GM18868 (cell line): ENCODE measurements at regions not wholly inside any gene's neighbourhood (a gene's known extent, or its start where the extent isn't known, plus 50 kb on each side); places are given as distances from the start of the nearest gene placed in this dataset.

Experiments
- ATAC-seq: cut with Tn5 transposase; IDR thresholded peaks from one replicate; pipeline ENCODE4 v1.9.1; 2021; ENCODE audit warnings: mild to moderate bottlenecking, moderate library complexity; ENCODE audit not compliant: unreplicated experiment

DNA sequence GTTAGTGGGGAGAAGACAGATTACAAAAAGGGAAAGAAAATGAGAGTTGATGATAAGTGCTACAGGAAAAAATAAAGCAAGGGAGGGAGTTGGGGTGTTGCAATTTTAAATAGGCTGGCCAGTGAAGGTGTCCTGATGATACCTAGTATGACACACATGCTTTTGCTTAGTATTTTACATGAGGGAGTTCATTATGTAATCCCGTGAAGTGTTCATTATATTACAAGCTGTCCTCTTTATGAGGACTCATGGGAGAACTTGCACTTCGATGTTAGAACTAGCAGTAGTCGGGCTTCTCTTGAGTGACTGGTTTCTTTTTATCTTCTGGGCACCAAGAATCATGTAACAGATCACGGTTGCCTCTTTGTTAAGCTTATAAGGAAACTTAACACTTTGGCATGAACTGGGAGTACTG lies 102.3 kb upstream of the MTPN start:
- no peak for ATAC-seq

DNA sequence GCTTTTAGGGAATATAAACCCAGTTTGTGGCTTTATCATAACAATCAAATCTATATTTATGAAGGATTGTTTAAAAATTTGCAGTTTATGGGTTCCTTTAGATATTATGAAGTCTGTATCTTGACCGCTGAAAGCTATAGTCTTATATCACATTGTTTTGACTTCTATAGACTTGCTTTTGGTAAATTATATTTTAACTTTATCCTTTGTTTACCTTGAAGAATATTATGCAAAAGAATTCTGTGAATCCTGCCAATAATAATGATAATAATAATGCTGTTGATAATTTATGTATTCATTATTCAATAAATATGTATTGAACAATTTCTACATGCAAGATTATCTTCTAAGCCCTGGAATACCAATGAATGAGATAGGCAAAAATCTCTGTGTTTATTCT lies 101.9 kb upstream of the MTPN start:
- ATAC-seq, result no peak

DNA sequence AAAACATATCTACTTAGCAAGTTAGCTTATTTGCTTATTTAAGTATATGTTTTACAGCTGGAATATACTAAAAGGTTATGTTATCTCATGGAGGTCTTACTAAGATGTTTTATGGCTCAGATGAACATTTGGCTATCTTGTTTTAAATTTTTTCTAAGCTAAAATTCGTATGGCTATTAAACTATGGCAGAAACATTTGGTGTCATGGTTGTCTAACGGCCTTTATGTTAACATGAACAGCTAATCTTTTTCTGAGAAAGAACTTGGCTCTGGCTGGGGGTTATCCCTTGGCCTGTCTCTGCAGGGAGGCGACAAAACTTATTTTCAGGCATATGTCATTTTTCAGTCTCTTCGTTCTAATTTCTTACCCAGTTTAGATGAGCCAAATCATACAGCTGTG lies 101.5 kb upstream of the MTPN start:
- ATAC-seq, result no peak

DNA sequence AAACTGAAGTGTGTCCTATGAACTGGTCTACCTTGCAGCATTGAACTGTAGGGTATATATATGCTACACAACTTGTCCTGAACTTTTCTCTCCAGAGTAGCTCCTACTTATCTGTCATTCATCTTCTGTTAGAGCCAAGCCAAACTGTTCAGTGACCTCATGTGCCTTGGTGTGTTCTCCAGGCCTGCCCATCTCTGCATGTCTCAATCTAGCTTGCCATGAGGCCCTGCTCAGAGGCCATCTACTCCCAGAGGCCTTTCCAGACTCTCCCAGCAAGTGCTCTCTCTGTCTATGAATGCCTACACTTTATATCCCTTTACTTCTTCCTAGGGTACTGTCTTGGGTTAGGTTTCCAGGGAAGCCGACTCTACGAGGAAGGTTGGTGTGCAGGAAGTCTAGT lies 99.8 kb upstream of the MTPN start:
- no peak for ATAC-seq

GRCh38 chr7:136074843-136075242 lies 97.7 kb upstream of the MTPN start:
- ATAC-seq, result no peak

GRCh38 chr7:136072447-136072846 lies 95.3 kb upstream of the MTPN start:
- ATAC-seq, result no peak

DNA sequence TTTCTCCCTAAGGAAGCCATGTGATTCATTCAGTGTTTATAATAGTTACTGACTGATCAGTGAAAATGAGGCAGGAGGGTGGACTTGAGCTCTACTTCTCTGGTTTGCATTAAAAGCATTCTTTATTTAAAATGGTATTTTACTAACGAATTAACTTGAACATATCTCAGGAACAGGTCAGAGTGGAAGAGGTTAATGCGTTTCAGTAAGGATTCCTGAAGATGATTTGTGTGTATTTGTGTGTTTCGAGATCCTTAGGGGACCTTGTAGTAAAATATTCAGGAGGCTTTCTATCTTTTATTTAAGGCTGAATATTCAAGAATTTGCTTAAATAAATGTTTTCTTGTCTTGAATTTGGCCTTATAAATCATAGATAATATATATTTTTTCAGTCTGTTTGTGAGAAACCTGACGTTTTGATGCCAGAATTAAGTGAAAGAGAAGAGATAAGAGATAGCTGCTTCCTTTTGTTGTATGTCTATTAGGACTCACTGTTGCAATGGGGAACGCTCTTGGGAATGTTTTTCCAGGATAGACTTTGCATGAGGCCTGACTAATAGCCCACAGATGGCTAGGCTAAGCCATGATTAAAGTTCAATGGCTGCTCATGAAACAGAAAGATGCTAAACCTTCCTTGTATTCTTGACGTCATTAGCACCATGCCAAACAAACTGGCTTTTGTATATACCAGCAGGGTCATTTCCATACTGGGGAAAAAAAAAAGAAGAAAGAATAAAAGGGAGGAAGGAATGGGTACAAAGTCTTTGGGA lies 93.8 kb upstream of the MTPN start:
- ATAC-seq, result no peak

DNA sequence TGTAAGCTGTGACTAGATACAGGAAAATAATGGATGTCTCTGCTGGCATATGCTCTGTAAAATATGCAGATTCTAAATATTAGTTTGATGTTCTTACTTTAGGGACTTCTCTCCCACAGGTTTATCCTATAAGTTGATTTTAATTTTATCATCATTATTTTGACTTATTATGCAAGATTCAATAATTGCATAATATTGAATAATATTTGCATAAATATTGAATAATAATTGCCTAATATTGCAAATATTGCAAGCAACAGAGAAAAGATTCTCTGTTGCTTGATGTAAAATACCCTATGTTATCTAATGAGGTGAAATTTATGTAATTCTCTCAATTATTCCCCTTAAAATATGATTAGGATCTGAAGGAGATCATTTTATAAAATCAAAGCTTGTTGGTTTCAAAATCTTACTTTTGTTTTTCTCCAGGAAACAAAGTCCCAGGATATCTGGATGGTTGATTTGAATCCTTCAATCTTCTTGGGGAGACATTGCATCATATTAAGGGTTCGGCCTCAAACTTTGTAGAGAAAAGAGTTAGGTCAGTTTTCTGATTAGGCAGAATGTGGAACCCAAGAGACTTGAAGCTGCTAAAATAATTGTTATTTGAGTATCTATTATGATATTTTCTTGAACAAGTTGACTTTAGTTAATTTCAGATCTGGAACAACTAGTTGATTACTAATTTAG lies 92.8 kb upstream of the MTPN start:
- no peak for ATAC-seq

GRCh38 chr7:136067277-136067676 lies 90.1 kb upstream of the MTPN start:
- no peak for ATAC-seq

DNA sequence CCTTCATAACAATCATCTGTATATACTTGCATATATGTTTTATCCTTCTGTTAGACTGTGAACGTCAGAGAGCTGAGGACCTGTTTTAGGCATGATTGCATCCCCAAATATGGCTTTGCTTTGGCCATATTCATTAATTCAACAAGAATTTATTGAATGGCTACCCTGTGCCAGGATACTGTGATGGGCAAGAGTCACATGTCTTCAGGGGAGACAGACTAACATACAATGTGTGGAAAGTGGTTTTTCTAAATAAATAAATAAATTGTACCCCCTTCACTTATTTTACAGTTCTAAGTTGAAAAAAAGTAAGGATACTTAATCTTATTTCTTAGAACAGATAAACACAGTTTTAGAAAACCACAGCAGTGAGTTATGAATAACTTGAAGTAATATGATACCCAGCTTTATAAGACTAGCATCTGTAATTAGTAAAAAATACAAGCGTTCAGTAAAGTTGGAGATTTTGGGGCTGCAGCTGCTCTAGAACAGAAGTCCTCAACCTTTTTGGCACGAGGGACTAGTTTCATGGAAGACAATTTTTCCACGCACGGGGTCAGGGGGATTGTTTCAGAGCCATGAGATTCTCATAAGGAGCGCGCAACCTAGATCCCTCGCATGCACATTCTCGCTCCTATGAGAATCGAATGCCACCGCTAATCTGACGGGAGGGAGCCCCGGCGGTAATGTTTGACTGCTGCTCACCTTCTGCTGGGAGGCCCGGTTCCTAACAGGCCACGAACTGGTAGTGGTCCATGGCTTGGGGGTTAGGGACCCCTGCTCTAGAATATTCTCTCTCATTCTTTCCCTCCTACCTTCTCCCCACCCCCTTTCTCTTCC lies 89.4 kb upstream of the MTPN start:
- ATAC-seq, result no peak

DNA sequence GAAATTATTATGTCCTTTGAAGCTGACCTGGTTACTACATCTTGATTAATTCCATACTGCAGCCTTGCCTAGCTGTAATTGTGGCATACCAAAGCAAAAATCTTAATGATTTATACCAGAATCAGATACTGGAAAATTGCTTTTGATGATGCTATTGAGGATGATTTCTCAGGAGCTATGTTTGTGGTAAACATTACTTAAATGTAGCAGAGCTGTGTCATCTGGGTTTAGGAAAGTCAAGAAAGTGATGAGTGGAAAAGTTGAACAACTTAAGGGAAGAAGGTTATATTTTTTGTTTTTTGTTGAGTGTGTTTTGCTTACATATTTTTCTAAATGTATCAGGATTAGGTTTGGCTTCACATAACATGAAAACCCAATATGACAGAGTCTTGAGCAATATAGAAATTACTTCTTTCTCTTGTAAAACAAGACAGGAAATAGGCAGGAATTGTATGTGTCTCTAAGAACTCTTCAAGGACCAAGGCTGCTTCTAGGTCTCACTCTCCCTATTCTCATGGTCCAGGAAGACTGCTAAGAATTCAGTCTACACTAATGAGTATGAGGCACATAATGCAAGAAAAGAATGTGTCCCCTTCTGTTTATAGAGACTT lies 87.6 kb upstream of the MTPN start:
- ATAC-seq, result no peak

DNA sequence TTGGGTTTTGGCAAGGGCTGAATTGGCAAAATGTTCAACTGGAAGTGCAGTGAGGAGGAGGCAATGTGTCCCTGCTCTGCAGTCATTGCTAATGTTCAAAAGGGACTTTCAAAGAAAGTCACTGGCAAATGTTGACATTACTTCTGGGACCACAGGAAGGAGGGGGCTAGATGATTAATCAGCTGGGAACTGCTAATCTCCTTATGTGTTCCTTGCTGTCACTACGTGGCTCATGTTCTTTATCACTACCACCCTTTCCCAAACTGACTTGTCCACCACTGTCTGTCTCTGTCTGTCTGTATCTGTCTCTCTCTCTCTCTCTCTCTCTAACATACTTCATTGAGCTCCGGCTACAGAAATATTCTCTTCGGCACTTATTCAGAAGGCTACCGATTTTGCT lies 86.9 kb upstream of the MTPN start:
- no peak for ATAC-seq

GRCh38 chr7:136063326-136063666 lies 86.1 kb upstream of the MTPN start:
- ATAC-seq, result no peak

DNA sequence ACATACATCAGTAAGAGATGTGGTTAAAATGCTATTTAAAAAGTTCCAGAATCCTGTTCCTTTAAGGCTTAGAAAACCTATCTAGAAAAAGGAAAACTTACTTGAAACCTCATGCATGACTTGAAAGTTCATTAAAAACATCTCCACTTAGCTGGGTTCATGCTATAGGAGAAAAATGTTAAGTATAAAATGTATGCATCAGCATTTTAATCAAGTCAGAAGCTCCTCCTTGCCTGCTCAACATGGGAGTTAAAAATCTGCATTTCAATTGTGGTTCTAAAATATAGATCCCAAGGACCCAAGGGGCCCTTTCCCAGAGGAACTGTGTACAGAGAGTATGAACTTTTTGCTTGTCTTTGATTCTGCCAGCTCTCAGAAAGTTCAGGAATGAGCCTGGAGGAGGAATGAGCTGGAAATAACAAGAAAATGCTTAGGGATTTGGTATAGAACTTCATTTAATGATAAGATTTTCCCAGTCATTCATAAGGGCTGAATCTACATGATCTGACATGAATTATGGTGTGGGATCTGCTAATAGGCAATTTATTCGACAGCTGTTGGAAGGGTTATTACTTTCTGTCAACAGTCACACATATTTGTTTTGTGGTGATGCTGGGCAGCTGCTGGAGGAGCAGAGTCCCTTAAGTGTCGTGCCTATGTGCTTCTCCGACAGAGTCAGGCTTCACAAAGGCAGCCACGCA lies 85.6 kb upstream of the MTPN start:
- ATAC-seq, result no peak

GRCh38 chr7:136061433-136061832 lies 84.3 kb upstream of the MTPN start:
- ATAC-seq, result no peak

- no peak for ATAC-seq
Measured at GRCh38 chr7:136058546-136058945, 81.4 kb upstream of the MTPN start.

- no peak for ATAC-seq
Measured at GRCh38 chr7:136057509-136057908, 80.3 kb upstream of the MTPN start.

DNA sequence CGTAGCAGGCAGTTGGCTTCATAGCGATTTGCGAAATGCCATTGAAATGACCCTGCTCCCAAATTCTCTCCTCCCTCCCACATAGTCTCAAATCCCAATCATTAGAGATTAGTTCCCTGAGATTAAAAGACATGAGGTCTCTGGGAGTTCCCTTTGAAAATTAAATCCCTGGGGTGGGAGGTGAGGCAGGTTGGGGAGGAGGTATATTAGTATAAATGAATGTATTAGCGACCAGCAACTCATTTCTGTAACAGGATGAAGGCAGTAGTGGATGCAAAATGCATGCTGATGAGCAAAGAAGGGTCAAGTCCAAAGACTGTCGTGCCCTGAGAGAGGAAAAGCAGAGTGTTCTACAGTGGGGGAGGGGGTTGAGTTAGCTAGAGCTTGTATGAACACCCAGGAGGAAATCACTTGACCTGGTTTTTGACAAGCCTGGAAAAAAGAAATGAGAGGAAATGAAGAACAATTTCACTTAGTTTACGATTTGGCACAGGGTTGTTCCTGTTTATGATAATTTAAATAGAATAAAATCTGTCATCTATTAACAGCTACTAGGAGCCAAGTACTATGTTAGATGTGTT lies 79.6 kb upstream of the MTPN start:
- no peak for ATAC-seq

DNA sequence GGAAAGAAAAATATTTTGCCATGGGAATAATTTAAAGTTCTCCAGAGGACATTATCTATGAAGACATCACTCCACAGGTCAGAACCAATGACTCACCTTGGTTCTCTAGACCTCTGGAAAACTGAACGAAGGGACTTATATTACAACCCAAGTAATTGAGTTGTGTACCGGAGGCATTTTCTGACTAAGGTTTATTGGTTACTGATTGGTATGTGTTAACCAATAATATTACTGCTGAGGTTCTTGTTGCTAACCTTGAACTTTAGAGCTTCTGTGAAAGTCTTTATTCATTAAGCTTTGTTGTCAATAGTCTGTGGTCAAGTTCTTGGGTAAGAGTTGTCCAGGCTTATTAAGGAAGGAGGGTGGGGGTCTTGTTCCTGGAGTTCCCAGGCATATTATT lies 78.1 kb upstream of the MTPN start:
- ATAC-seq, result no peak

DNA sequence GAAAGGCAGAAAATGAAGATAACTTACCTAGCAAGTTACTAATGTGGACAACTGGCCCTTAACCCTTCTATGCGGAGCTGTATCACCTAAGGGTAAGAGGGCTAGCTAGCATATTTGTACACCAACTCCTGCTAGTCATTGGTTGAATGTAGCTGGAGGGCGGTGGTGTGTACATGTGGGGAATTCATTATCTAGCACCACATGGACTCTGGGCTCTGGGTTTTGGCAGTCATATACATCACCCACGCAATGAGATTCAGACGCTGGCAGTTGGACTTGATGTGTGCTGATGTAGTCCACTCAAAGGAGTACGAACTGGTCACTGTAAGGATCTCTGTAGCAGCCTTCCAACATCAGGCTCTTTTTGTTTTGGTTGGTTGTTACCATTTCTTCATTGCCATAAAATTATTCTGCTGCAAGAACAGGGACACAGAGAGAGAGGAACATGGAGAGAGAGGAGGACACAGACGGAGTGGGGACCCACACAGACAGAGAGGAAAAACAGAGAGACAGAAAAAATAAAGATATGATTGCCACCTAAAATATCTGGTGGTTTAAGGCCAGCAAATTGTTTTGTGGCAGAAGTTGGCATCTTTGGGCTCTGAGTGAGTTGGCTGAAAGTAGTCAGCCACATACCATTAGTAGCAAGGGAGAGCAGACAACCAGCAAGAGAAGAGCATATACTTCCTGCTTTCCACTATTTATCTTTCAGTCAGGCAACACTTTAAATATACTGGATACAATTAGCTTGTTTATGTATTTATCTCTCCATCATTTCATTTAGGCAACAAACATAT lies 76.7 kb upstream of the MTPN start:
- ATAC-seq, result no peak
